Upper lobe of right lung (tissue), 1 donor: ENCODE measurements at regions not wholly inside any gene's neighbourhood (a gene's known extent, or its start where the extent isn't known, plus 50 kb on each side); places are given as distances from the start of the nearest gene placed in this dataset.

Experiments used
- ATAC-seq: fragments of 200-7000 bp; cut with Tn5 transposase; one replicate; pipeline ENCODE4 v1.9.1; 2020; ENCODE audit warnings: mild to moderate bottlenecking, moderate library complexity
- DNase-seq: peaks from one replicate; pipeline ENCODE4 v3.0.0-alpha.2; 2020
- H3K27ac ChIP-seq: fragments of 200-600 bp; one replicate; pipeline ENCODE4 v1.8.0; 2022
- H3K27me3 ChIP-seq: fragments of 200-600 bp; one replicate; pipeline ENCODE4 v1.8.0; 2022; ENCODE audit warnings: mild to moderate bottlenecking
- H3K36me3 ChIP-seq: fragments of 200-600 bp; one replicate; pipeline ENCODE4 v1.8.0; 2022
- H3K4me1 ChIP-seq: fragments of 200-600 bp; one replicate; pipeline ENCODE4 v1.8.0; 2022
- H3K4me3 ChIP-seq: fragments of 200-600 bp; one replicate; pipeline ENCODE4 v1.8.0; 2022; ENCODE audit warnings: mild to moderate bottlenecking
- H3K9me3 ChIP-seq: fragments of 200-600 bp; one replicate; pipeline ENCODE4 v1.8.0; 2022
- intact Hi-C: fragments of 100-400 bp; cut with DNase I; formaldehyde crosslinking; loops from one replicate; pipeline ENCODE4 v1.11.0; 2022
- TF ChIP-seq, protein P1 (sequence below): fragments of 200-600 bp; IDR thresholded peaks from one replicate; pipeline ENCODE4 v1.8.0; 2022; ENCODE audit warnings: antibody characterized with exemption
- donor health status: DM: no; HTN: yes; CAD: no; lungs with severe emphysema.

DNA sequence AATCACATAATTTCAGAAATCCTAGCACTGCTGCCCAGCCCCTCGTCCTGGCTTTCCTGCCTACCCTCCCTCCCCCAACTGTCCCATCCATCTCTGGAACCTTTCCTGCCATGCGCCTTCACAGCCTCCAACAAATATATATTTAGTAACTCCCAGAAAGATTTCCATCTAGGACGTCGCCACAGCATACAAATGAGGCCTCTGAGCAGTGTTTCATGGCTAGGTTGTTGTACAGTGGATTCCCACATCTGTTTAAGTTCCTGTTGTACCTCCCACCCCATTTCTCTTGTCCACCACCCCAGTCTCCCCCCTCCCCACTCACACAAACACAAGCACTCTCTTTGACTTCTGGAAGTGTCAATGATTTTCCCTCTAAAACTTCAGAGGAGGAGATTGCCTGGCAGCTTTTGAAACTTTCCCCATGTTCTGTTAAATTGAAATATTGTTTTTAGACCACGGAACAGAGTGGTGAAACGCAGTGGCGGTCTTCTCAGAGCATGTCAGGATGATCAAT lies 280.3 kb upstream of the RORA start:
- Histone ChIP-seq H3K4me1 (no peaks in the 10 kb centered on the region), H3K9me3 (no peaks in the 10 kb centered on the region), H3K36me3 (no peaks in the 10 kb centered on the region), H3K4me3 (no peak overlapping the region), H3K27me3 (no peaks in the 10 kb centered on the region), H3K27ac (no peak overlapping the region)
- DNase-seq (no peak), ATAC-seq (no peak)
- TF ChIP-seq, protein P1, sequence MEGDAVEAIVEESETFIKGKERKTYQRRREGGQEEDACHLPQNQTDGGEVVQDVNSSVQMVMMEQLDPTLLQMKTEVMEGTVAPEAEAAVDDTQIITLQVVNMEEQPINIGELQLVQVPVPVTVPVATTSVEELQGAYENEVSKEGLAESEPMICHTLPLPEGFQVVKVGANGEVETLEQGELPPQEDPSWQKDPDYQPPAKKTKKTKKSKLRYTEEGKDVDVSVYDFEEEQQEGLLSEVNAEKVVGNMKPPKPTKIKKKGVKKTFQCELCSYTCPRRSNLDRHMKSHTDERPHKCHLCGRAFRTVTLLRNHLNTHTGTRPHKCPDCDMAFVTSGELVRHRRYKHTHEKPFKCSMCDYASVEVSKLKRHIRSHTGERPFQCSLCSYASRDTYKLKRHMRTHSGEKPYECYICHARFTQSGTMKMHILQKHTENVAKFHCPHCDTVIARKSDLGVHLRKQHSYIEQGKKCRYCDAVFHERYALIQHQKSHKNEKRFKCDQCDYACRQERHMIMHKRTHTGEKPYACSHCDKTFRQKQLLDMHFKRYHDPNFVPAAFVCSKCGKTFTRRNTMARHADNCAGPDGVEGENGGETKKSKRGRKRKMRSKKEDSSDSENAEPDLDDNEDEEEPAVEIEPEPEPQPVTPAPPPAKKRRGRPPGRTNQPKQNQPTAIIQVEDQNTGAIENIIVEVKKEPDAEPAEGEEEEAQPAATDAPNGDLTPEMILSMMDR = no peak
- intact Hi-C loops = no loop called here

DNA sequence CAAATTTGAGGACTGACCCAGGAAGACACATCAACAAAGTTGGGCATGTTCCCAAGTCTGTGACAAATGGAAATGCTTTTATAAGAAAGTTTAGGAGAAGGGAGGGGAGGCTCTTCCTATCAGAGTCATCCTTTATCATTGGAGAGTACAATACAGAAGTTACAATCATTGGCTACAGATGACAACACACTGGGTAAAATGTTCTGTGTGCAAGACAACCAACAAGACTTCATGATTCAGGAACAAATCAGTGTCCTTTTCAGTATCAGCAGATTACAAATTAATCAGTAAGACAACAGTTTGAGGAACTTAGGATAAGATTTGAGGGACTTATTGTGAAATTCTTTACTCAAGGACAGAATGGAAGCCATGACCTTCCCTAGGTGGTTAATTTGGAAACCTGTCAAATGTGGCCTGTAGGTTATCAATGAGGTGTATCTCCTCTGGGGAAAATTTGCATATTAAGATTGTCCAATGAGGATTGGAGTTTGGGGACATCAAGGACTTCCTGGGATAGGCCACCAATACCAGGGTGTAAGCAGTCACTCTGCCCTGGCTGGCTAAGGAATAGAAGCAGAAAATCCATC lies 274.4 kb upstream of the RORA start:
- H3K4me3 ChIP-seq = no peak overlapping the region
- no peak for ATAC-seq
- intact Hi-C loops = no loop called here
- H3K36me3 ChIP-seq = no peaks in the 10 kb centered on the region
- no peaks in the 10 kb centered on the region for H3K9me3 ChIP-seq
- H3K4me1 ChIP-seq = no peaks in the 10 kb centered on the region
- DNase-seq = no peak
- TF ChIP-seq, protein P1 = no peak
- H3K27me3 ChIP-seq = no peaks in the 10 kb centered on the region
- no peak overlapping the region for H3K27ac ChIP-seq

DNA sequence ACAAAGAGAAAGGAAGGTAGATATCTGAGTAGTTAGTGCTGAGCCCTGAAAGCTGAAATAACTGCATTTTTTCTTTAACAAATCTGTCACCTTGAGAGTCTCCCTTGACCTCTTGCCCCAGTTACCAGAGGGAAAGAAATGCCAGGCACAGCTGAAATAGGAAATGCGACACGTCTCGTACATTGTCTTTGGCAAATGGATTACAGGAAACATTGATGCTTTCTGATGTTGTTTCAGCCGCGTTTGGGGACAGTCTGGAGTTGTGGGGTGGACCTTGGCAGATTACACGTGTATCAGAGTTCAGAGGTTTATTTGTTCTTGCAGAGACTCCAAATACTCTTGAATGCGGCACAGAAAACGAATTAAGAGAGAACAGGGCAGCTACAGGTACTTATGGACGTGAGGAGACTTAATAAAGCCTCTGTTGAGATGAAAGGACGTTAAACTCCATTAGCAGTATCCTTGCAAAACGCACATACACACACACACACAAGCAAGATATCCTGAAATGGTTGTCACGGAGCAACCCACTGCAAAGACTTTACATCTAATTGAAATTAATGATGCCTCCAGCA lies 272.8 kb upstream of the RORA start:
- H3K36me3 ChIP-seq = no peaks in the 10 kb centered on the region
- intact Hi-C loops = no loop called here
- TF ChIP-seq, protein P1 = no peak
- H3K27me3 ChIP-seq = no peaks in the 10 kb centered on the region
- no peak overlapping the region for H3K4me3 ChIP-seq
- H3K27ac ChIP-seq = no peak overlapping the region
- H3K9me3 ChIP-seq = no peaks in the 10 kb centered on the region
- no peaks in the 10 kb centered on the region for H3K4me1 ChIP-seq
- ATAC-seq (no peak), DNase-seq (no peak)

DNA sequence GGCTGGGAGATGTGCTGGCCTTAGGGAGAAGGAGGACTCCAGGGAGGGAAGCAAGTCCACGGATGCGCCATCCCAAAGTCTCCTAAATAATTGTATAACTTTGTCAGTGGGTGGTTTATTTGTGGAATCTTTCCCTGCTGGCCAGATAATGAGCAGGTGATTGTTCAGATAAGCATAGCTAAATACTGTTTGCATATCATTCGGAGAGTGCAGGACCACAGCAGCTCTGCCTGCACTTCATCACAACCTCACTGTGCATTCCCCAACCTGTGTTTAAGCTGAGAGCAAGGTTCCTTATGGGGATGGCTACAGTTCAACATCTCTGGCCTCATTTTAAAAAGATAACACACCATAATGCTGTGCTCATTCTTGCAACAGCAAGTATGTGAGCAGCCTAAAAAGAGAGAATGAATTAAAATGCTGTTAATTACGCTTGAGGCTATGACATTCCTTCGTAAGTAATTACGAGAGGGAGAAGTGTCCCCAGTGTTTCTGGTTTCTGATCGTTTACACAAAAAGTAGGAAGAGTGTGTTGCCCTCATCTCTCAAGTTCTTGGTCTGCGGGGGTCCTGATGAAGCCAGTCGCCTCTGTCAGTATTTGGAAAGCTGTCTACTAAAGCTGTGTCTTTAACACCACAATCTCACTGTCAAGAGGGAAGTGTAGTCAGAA lies 272.0 kb upstream of the RORA start:
- Histone ChIP-seq H3K36me3 (no peaks in the 10 kb centered on the region), H3K27me3 (no peaks in the 10 kb centered on the region)
- DNase-seq = no peak

DNA sequence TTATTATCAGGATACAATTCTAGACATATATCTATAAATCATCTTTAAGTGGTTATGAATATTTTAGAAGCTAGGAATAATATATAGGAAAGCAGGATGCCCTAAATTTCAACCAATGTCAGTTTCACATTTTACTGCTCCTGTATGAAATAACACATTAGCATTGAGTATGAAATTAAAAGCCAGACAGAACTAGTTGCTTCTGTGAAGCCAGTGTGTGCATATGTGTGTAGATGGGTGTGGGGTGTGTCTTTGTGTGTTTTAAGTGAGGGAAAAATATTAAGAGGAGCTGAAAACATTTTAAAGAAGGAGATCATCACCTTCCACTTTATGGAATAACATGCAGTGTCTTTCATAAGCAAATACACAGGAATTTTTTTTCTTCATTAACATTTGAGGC lies 271.4 kb upstream of the RORA start:
- no peaks in the 10 kb centered on the region for H3K9me3 ChIP-seq
- DNase-seq (no peak), ATAC-seq (no peak)
- H3K4me1 ChIP-seq = no peaks in the 10 kb centered on the region
- H3K27me3 ChIP-seq = no peaks in the 10 kb centered on the region
- no peak overlapping the region for H3K27ac ChIP-seq
- intact Hi-C loops = no loop called here
- TF ChIP-seq, protein P1 = no peak
- no peaks in the 10 kb centered on the region for H3K36me3 ChIP-seq
- no peak overlapping the region for H3K4me3 ChIP-seq

More for the DNA sequence above, 272.0 kb upstream of the RORA start:
- TF ChIP-seq, protein P1 = no peak
- no peak overlapping the region for H3K27ac ChIP-seq
- no peaks in the 10 kb centered on the region for H3K9me3 ChIP-seq
- no peak overlapping the region for H3K4me3 ChIP-seq
- intact Hi-C loops = no loop called here
- no peaks in the 10 kb centered on the region for H3K4me1 ChIP-seq
- ATAC-seq = no peak
